ENCODE measurements at regions not wholly inside any gene's neighbourhood (a gene's known extent, or its start where the extent isn't known, plus 50 kb on each side); places are given as distances from the start of the nearest gene placed in this dataset.

DNA sequence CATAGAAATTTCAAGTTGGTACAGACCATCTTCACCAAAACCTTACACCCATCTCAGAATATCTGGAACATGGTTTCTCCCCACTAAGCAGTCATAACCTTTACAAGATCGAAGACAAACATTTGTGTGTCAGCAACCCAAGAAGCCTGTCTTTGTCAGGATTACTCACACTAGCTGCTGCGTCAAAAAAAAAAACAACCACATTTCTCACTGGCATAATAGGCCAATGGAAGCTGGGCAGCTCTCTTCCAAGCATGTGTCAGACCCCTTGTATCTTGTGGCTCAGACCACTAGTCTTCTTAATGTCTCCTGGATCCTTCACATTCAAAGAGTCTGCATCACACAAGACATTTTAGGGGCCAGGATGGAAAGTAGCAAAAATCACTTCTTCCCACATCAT lies 266.9 kb upstream of the IGF1R start:
- TF ChIP-seq POLR2AphosphoS5 (IDR thresholded peaks at IDR 0.05; ENCODE audit: low read depth, low read length) (no peak), SIN3A (IDR thresholded peaks at IDR 0.05; ENCODE audit: borderline replicate concordance, insufficient read depth, low read length) (no peak), TAF1 (IDR thresholded peaks at IDR 0.05; ENCODE audit: borderline replicate concordance, insufficient read depth, low read length) (no peak), REST (IDR thresholded peaks at IDR 0.05; ENCODE audit: insufficient read depth in 1 of 2, low read depth in 2 of 2, low read length in 2 of 2) (no peak), FOXP2 (optimal IDR thresholded peaks at IDR 0.05; ENCODE audit: borderline replicate concordance, extremely low read depth, extremely low read length, insufficient read depth) (no peak)

- no peak for TF ChIP-seq REST (IDR thresholded peaks at IDR 0.05; ENCODE audit: insufficient read depth in 1 of 2, low read depth in 2 of 2, low read length in 2 of 2)
- TF ChIP-seq SIN3A (IDR thresholded peaks at IDR 0.05; ENCODE audit: borderline replicate concordance, insufficient read depth, low read length) = no peak
- TF ChIP-seq FOXP2 (optimal IDR thresholded peaks at IDR 0.05; ENCODE audit: borderline replicate concordance, extremely low read depth, extremely low read length, insufficient read depth) = no peak
- TF ChIP-seq POLR2AphosphoS5 (IDR thresholded peaks at IDR 0.05; ENCODE audit: low read depth, low read length) = no peak
- no peak for TF ChIP-seq TAF1 (IDR thresholded peaks at IDR 0.05; ENCODE audit: borderline replicate concordance, insufficient read depth, low read length)
These were observed 266.2 kb upstream of the IGF1R start for GRCh38 chr15:98382139-98382538.

DNA sequence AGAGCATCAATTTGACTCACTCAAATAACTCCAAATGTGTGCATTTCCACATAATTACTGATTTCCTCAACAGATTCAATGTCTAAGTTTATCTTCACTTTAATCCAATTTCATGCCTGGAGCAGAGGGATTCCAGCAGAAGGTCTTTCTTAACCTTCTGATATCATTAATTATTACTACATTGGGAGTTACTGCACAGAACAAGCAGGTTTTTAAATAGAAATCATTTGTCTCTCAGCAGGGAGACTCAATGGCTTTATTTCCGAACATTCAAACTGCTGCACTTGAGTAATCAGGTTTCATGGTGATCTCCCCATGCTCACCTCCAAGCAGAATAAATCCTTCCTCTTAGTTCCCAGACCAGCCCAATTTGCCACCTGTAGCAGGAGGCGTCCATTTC lies 264.8 kb upstream of the IGF1R start:
- TF ChIP-seq SIN3A (IDR thresholded peaks at IDR 0.05; ENCODE audit: borderline replicate concordance, insufficient read depth, low read length) = no peak
- no peak for TF ChIP-seq FOXP2 (optimal IDR thresholded peaks at IDR 0.05; ENCODE audit: borderline replicate concordance, extremely low read depth, extremely low read length, insufficient read depth)
- TF ChIP-seq REST (IDR thresholded peaks at IDR 0.05; ENCODE audit: insufficient read depth in 1 of 2, low read depth in 2 of 2, low read length in 2 of 2) = no peak
- no peak for TF ChIP-seq TAF1 (IDR thresholded peaks at IDR 0.05; ENCODE audit: borderline replicate concordance, insufficient read depth, low read length)
- TF ChIP-seq POLR2AphosphoS5 (IDR thresholded peaks at IDR 0.05; ENCODE audit: low read depth, low read length) = no peak

- TF ChIP-seq POLR2AphosphoS5 (IDR thresholded peaks at IDR 0.05; ENCODE audit: low read depth, low read length) (no peak), SIN3A (IDR thresholded peaks at IDR 0.05; ENCODE audit: borderline replicate concordance, insufficient read depth, low read length) (no peak), TAF1 (IDR thresholded peaks at IDR 0.05; ENCODE audit: borderline replicate concordance, insufficient read depth, low read length) (no peak), FOXP2 (optimal IDR thresholded peaks at IDR 0.05; ENCODE audit: borderline replicate concordance, extremely low read depth, extremely low read length, insufficient read depth) (no peak), REST (IDR thresholded peaks at IDR 0.05; ENCODE audit: insufficient read depth in 1 of 2, low read depth in 2 of 2, low read length in 2 of 2) (no peak)
These were observed 263.9 kb upstream of the IGF1R start for GRCh38 chr15:98384328-98385029.

Data from PFSK-1 (cell line).